HL-60 (cell line): ENCODE measurements at regions not wholly inside any gene's neighbourhood (a gene's known extent, or its start where the extent isn't known, plus 50 kb on each side); places are given as distances from the start of the nearest gene placed in this dataset.

ENCODE experiments used
- GABPA ChIP-seq: IDR thresholded peaks from 2 replicates; pipeline ENCODE4 v1.6.1; 2012; ENCODE audit warnings: low read depth
- TF ChIP-seq, protein P1 (sequence below): IDR thresholded peaks from one replicate; pipeline ENCODE4 v1.5.1; 2011; ENCODE audit warnings: low read length, control low read depth, inconsistent platforms; ENCODE audit not compliant: insufficient read depth
- TF ChIP-seq, protein P2 (sequence below): IDR thresholded peaks from 2 replicates; pipeline ENCODE4 v1.6.1; 2012; ENCODE audit warnings: low read depth; ENCODE audit not compliant: insufficient replicate concordance

DNA sequence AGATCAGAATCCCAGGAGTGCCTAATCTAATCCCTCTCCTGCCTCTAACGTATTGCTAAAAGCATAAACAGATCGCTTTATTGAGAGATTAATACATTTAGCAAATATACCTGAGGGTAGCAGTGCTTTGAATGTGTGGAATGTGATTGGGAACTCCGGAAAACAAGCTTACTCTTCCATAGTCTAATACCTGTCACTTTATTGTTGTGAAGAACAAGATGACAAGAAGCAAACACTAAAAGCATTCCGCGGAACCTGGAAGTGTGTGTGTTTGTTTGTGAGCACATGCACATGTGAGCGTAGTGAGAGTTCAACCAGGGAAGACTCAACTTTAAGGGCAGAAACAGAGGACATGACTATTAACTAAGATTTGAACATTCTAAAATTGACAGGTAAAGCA, 265.0 kb upstream of the GJE1 start:
- TF ChIP-seq, protein P1, sequence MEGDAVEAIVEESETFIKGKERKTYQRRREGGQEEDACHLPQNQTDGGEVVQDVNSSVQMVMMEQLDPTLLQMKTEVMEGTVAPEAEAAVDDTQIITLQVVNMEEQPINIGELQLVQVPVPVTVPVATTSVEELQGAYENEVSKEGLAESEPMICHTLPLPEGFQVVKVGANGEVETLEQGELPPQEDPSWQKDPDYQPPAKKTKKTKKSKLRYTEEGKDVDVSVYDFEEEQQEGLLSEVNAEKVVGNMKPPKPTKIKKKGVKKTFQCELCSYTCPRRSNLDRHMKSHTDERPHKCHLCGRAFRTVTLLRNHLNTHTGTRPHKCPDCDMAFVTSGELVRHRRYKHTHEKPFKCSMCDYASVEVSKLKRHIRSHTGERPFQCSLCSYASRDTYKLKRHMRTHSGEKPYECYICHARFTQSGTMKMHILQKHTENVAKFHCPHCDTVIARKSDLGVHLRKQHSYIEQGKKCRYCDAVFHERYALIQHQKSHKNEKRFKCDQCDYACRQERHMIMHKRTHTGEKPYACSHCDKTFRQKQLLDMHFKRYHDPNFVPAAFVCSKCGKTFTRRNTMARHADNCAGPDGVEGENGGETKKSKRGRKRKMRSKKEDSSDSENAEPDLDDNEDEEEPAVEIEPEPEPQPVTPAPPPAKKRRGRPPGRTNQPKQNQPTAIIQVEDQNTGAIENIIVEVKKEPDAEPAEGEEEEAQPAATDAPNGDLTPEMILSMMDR: no peak
- TF ChIP-seq GABPA: no peak
- TF ChIP-seq, protein P2, sequence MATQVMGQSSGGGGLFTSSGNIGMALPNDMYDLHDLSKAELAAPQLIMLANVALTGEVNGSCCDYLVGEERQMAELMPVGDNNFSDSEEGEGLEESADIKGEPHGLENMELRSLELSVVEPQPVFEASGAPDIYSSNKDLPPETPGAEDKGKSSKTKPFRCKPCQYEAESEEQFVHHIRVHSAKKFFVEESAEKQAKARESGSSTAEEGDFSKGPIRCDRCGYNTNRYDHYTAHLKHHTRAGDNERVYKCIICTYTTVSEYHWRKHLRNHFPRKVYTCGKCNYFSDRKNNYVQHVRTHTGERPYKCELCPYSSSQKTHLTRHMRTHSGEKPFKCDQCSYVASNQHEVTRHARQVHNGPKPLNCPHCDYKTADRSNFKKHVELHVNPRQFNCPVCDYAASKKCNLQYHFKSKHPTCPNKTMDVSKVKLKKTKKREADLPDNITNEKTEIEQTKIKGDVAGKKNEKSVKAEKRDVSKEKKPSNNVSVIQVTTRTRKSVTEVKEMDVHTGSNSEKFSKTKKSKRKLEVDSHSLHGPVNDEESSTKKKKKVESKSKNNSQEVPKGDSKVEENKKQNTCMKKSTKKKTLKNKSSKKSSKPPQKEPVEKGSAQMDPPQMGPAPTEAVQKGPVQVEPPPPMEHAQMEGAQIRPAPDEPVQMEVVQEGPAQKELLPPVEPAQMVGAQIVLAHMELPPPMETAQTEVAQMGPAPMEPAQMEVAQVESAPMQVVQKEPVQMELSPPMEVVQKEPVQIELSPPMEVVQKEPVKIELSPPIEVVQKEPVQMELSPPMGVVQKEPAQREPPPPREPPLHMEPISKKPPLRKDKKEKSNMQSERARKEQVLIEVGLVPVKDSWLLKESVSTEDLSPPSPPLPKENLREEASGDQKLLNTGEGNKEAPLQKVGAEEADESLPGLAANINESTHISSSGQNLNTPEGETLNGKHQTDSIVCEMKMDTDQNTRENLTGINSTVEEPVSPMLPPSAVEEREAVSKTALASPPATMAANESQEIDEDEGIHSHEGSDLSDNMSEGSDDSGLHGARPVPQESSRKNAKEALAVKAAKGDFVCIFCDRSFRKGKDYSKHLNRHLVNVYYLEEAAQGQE: no peak
